ENCODE measurements at regions not wholly inside any gene's neighbourhood (a gene's known extent, or its start where the extent isn't known, plus 50 kb on each side); places are given as distances from the start of the nearest gene placed in this dataset. TPM values are rescaled to one million over a fixed set of nuclear protein-coding genes. Genes with fewer than 3 reads are reported as not detected.
"Not testable (repeated sequence)": the region's sequence is repeated elsewhere in the genome, so short reads cannot be mapped to it uniquely, and the experiment has no call there.

DNA sequence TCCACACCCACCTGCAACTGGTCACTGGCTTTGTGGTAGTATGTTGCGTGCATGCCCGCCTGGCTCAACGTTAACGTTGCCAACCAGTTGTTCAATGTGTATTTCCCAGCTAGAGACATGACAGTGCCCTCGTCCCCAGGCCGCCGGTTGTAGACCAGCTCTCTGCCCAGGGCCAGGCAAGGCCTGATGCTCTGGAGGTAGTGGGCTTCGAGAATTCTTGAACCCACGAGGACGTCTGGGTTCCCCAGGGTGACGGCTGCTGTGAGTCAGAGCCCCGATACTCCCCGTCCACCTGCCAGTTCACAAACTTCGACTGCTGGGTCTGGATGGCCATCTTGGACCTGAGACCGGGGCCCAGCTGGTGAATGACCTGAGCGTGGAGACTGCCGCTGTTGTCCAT is 164.6 kb downstream of the POTEH start:
- H3K4me1 ChIP-seq; H3K27me3 ChIP-seq; H3K9me3 ChIP-seq; DNase-seq; H3K36me3 ChIP-seq; intact Hi-C loops (cut with DNase I); H3K27ac ChIP-seq; H3K4me3 ChIP-seq (replicated peaks in 1 of 3): not testable (repeated sequence)
- 83 to 96% methylated on average over 6 to 10 of the region's 17 CpGs for WGBS, 2 donors

DNA sequence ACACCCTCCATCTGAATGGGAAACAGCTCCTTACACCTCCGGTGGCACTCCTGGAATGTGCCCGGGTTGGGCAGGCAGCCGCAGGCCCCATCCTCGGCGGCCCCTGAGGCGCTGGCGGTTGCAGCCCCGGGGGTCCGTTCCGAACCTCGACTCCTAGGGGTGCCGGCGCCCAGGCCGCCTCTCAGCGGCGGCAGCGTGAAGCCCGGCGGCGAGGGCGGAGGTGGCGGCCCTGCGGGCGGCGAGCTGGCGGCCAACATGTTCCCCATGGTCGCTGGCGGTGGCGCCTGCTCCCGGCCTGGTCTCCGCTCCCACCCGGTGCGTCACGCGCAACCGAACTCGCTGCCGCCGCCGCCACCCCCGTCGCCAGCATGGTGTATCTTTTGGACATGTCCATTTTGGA is 165.2 kb downstream of the POTEH start:
- intact Hi-C loops (cut with DNase I); H3K4me1 ChIP-seq; H3K9me3 ChIP-seq; DNase-seq; H3K27me3 ChIP-seq; H3K27ac ChIP-seq; H3K4me3 ChIP-seq (replicated peaks in 1 of 3); H3K36me3 ChIP-seq: not testable (repeated sequence)
- 78% methylated on average over 27 of the region's 42 CpGs; no CpG with 5 or more reads in 1 of the 2 donors for WGBS, 2 donors

DNA sequence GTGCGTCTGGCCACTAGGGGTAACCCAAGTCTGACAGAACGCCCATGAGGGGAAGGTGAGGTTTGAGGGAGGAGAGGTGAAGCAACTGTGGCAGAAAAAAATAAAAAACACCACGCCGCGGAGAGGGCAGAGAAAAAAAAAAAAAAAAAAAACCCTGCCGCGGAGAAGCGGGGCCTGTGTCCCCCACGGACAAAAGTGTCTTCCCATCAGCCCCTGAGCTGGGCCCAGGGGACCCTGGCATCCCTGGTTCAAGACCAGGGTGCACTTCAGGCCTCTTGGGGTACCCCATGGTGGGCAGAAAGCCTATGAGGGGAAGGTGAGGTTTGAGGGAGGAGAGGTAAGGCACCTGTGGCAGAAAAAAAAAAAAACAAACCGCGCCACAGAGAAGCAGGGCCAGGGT is 191.1 kb downstream of the POTEH start:
- DNase-seq; H3K4me3 ChIP-seq (replicated peaks in 1 of 3); H3K4me1 ChIP-seq; H3K36me3 ChIP-seq; H3K27ac ChIP-seq; intact Hi-C loops (cut with DNase I); H3K27me3 ChIP-seq; H3K9me3 ChIP-seq: not testable (repeated sequence)
- 64 to 85% methylated on average over 4 to 9 of the region's 11 CpGs for WGBS, 2 donors

DNA sequence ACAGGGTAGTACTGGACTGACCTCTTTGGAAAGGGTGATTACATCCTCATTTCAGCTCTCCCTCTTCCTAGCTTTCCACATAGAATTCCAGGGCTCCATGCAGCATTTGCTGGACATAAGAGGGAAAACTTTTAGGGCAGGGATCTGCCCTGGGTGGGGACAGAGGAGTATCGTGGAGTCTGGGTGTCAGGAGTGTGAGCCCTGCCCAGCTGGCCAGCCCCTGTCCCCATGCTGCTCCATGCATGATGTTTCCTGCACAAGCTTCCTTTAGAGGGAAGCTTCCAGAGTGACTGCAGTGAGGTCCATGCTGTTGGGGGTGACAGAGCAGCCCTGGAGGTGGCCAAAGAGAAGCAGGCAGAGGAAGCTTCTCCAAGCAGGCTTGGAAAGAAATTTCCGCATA is 214.5 kb downstream of the POTEH start:
- DNase-seq; H3K4me1 ChIP-seq; intact Hi-C loops (cut with DNase I); H3K36me3 ChIP-seq; H3K27me3 ChIP-seq; H3K4me3 ChIP-seq (replicated peaks in 1 of 3); H3K27ac ChIP-seq; H3K9me3 ChIP-seq: not testable (repeated sequence)
- WGBS, 2 donors: no CpG with 5 or more reads among the region's 2 CpGs

DNA sequence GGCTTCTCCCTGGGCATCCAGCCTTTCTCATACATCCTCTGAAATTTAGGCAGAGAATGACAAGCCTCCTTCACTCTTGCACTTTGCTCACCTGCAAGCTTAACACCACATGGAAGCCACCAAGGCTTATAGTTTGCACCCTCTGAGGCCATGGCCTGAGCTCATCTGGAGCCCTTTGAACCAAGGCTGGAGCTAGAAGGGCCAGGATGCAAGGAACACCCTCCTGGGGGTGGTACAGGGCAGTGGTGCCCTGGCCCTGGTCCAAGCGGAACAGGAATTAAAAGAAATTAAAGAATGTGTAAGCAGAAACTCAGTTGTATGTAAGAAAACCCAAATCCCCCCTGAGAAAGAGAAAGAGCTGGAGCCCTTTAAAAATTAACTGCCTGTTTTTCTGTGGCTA is 221.9 kb downstream of the POTEH start:
- H3K27me3 ChIP-seq; H3K9me3 ChIP-seq; DNase-seq; H3K36me3 ChIP-seq; H3K27ac ChIP-seq; intact Hi-C loops (cut with DNase I); H3K4me1 ChIP-seq; H3K4me3 ChIP-seq (replicated peaks in 1 of 3): not testable (repeated sequence)
- WGBS, 2 donors: 96 to 100% methylated on average over 1 of the region's 1 CpG

DNA sequence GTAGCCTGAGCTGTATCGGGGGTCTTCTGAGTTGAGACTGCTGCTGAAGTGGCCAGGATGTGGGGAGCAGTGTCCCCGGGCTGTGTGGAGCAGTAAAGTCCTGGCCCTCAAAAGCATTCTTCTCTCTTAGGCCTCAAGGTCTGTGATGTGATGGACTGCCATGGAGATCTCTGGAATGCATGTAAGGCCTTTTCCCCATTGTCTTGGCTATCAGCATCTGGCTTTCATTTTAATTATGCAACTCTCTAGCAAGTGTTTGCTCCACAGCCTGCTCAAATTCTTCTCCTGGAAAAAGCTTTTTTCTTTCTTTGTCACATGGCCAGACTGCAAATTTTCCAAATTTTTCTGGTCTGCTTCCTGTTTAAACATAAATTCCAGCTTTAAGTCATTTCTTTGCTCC is 229.3 kb downstream of the POTEH start:
- H3K4me1 ChIP-seq; H3K9me3 ChIP-seq; intact Hi-C loops (cut with DNase I); H3K36me3 ChIP-seq; DNase-seq; H3K4me3 ChIP-seq (replicated peaks in 1 of 3); H3K27ac ChIP-seq; H3K27me3 ChIP-seq: not testable (repeated sequence)
- no CpG with 5 or more reads among the region's 2 CpGs for WGBS, 2 donors

DNA sequence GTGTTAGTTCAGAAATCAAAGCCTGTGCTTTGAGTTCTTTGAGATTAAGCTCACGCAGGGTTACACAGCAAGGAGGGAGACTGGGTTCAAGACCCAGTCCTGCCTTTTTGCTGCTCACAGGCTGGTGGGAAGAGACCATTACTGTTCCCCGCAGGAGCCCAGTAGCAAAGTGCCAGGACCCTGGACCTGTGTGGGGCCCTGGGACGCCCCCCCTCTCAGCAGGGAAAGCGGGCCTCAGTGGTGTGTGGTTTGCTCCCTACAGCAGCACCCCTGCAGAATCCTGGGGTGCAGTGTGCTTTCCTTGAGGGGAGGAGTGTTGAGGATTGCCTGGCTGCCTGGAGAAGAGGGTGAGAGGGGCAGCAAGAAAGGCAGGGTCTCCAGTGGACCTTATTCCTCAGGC is 231.1 kb downstream of the POTEH start:
- H3K4me3 ChIP-seq (replicated peaks in 1 of 3); H3K27me3 ChIP-seq; H3K4me1 ChIP-seq; intact Hi-C loops (cut with DNase I); H3K9me3 ChIP-seq; H3K36me3 ChIP-seq; H3K27ac ChIP-seq; DNase-seq: not testable (repeated sequence)
- 36 to 100% methylated on average over 1 to 2 of the region's 4 CpGs for WGBS, 2 donors

DNA sequence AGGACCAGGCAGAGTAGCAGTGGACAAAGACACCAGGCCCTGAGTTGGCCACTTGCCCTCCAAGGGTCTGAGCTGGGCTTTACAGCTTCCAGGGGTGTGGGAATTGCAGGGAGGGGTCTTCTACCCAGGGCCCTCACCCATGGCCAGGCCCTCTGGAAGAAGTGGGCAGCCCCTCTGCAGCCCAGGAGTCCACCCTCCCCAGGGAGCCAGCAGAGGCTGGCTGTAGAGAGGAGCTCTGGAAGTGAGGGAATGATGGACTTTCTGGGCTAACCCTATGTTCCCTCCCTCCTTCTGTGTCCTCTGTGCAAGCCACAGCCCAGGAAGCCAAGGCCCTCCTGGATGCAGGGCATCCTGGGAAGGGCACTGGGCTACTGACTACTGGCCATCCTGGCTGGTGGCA is 232.3 kb downstream of the POTEH start:
- H3K4me3 ChIP-seq (replicated peaks in 1 of 3); H3K9me3 ChIP-seq; H3K27me3 ChIP-seq; H3K4me1 ChIP-seq; DNase-seq; intact Hi-C loops (cut with DNase I); H3K27ac ChIP-seq; H3K36me3 ChIP-seq: not testable (repeated sequence)

DNA sequence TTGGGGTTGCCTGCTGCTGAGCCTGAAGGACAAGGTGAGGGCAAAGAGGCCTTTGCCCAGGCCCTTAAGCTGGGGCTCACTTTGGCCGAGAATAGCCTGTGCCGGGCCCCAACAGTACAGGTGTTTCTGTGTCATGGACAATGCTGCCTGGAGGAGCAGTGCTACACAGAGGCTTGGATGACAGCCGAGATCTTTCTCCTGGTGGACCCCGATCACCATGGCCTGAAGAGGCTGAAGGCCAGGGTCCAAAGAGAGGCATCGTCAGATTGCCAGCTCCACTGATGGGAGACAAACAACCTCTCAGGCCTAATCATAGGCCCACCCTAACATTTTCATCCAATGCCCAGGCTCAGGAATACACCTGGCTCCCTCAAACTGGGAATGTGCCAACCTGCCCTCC is 232.8 kb downstream of the POTEH start:
- H3K4me3 ChIP-seq (replicated peaks in 1 of 3); H3K36me3 ChIP-seq; intact Hi-C loops (cut with DNase I); DNase-seq; H3K27me3 ChIP-seq; H3K9me3 ChIP-seq; H3K27ac ChIP-seq; H3K4me1 ChIP-seq: not testable (repeated sequence)
- WGBS, 2 donors: 92% methylated on average over 2 of the region's 5 CpGs; no CpG with 5 or more reads in 1 of the 2 donors

DNA sequence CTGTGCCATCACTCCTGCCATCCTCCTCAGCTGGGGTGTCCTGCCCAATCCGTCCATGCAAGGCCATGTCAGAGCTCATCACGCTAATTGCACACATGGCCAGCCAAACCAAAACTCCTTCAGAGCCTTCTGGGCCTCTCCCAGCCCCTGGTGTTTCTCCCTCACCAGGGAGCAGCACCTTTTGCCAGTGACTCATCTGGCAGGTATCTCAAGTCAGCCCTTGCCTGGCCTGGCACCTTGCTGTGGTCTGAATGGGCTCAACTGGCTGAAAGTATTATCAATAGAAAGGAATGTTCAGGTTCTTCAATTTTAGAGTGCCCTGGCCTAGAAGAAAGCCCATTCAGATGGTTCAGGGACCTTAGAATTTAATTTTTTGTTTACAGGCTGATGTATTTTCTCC is 235.0 kb downstream of the POTEH start:
- H3K4me1 ChIP-seq; H3K4me3 ChIP-seq (replicated peaks in 1 of 3); H3K27me3 ChIP-seq; DNase-seq; H3K27ac ChIP-seq; intact Hi-C loops (cut with DNase I); H3K9me3 ChIP-seq; H3K36me3 ChIP-seq: not testable (repeated sequence)
- WGBS, 2 donors: no CpG with 5 or more reads among the region's 2 CpGs

DNA sequence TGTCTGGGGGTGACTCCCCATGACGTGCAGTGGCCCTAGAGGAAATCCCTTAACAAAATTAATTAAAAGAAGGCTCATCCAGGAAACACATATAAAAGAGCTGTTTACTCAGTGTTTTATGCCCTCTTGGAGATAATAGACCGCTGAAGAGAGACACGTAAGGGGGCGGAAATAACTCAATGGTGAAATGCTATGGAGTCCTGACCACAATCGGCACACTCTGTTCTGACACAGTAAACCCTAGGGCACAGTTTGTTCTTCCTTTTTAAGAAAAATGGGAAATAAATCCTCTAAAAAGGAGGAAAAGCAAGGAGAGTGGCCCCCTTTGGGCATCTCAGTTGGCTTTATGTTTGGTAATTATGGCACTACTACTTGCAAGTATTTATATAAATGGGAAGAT is 237.3 kb downstream of the POTEH start:
- H3K9me3 ChIP-seq; H3K27ac ChIP-seq; H3K27me3 ChIP-seq; H3K4me1 ChIP-seq; H3K36me3 ChIP-seq; intact Hi-C loops (cut with DNase I); DNase-seq; H3K4me3 ChIP-seq (replicated peaks in 1 of 3): not testable (repeated sequence)
- 84 to 89% methylated on average over 4 of the region's 5 CpGs for WGBS, 2 donors

Small RNA genes lying in the stretch of these regions (small RNA-seq; reads per million reads assigned to genes)
- not detected for gene AP000522.1
